ENCODE measurements at regions not wholly inside any gene's neighbourhood (a gene's known extent, or its start where the extent isn't known, plus 50 kb on each side); places are given as distances from the start of the nearest gene placed in this dataset.
"Not testable (repeated sequence)": the region's sequence is repeated elsewhere in the genome, so short reads cannot be mapped to it uniquely, and the experiment has no call there.

- DNase-seq (no peak), ATAC-seq (ENCODE audit: low read depth) (no peak)
- Histone ChIP-seq H3K9me3 (ENCODE audit: control insufficient read depth, insufficient read depth, low read length) (no peaks in the 10 kb centered on the region), H4K20me1 (ENCODE audit: insufficient read depth, low read length) (no peaks in the 10 kb centered on the region), H3K9ac (ENCODE audit: low read depth, low read length) (no peak overlapping the region), H4K8ac (ENCODE audit: low read depth in 2 of 2, low read length in 2 of 2) (no peak overlapping the region), H3K56ac (ENCODE audit: extremely low read depth, insufficient read depth, low read length) (no peak overlapping the region), H3K27me3 (ENCODE audit: control insufficient read depth, insufficient read depth, low read length) (no peaks in the 10 kb centered on the region), H3K4me3 (ENCODE audit: insufficient read depth, low read depth, low read length) (no peak overlapping the region), H3K14ac (replicated peaks; ENCODE audit: low read depth, low read length) (no peak overlapping the region), H3K4me1 (ENCODE audit: control insufficient read depth, insufficient read depth, low read length) (no peaks in the 10 kb centered on the region), H2AK9ac (replicated peaks; ENCODE audit: low read depth, low read length, poor library complexity) (no peak overlapping the region), H3K18ac (ENCODE audit: low read depth, low read length) (no peak overlapping the region), H2BK20ac (ENCODE audit: low read depth, low read length) (no peak overlapping the region), H2BK120ac (ENCODE audit: low read depth, low read length) (no peak overlapping the region), H3K79me1 (ENCODE audit: low read depth in 1 of 2, low read length in 2 of 2) (no peaks in the 10 kb centered on the region), H2AK5ac (ENCODE audit: low read depth, low read length) (no peak overlapping the region), H3K4me2 (ENCODE audit: low read depth, low read length) (no peak overlapping the region), H3K9me1 (ENCODE audit: insufficient read depth, low read length) (no peaks in the 10 kb centered on the region), H4K5ac (ENCODE audit: low read depth, low read length) (no peak overlapping the region), H3K4ac (ENCODE audit: low read depth, low read length) (no peak overlapping the region), H4K91ac (ENCODE audit: insufficient read depth, low read depth, low read length) (no peak overlapping the region), H2BK15ac (ENCODE audit: low read depth, low read length) (no peak overlapping the region), H2AFZ (replicated peaks; ENCODE audit: low read length, poor library complexity) (no peak overlapping the region), H2BK5ac (ENCODE audit: low read depth, low read length, poor library complexity, severe bottlenecking) (no peak overlapping the region), H3K27ac (ENCODE audit: insufficient read depth, low read length) (no peak overlapping the region), H3K23ac (ENCODE audit: low read depth, low read length) (no peak overlapping the region), H3K36me3 (ENCODE audit: control insufficient read depth, insufficient read depth, low read length) (no peaks in the 10 kb centered on the region)
- TF ChIP-seq CHD1 (IDR thresholded peaks at IDR 0.05; ENCODE audit: low read depth, low read length) (no peak), MAFK (IDR thresholded peaks at IDR 0.05; ENCODE audit: low read depth, low read length) (no peak), FOS (IDR thresholded peaks at IDR 0.05; ENCODE audit: low read depth, low read length) (no peak)
- POLR2A ChIA-PET (ENCODE audit: unreplicated experiment) = no interaction called here
- CTCF ChIA-PET = no interaction called here
- no CpG with 5 or more reads among the region's 3 CpGs for WGBS, 2 experiments (ENCODE audit: extremely low coverage in 2 of 2, insufficient read length in 1 of 2)
- no TSS peak for BruUV-seq (replicated peaks)
- intact Hi-C loops (cut with micrococcal nuclease) (no loop called here), dilution Hi-C loops (cut with HindIII; ENCODE audit: low sequenced_read_pairs, unreplicated experiment) (no loop called here), in situ Hi-C loops (cut with MboI; ENCODE audit: low sequenced_read_pairs) (no loop called here)
These were observed 189.9 kb downstream of the NKX6-1 start for GRCh38 chr4:84309191-84309590.

- H3K4me3 ChIP-seq (ENCODE audit: insufficient read depth, low read depth, low read length); H2AK9ac ChIP-seq (replicated peaks; ENCODE audit: low read depth, low read length, poor library complexity); CTCF ChIA-PET; H3K4me1 ChIP-seq (ENCODE audit: control insufficient read depth, insufficient read depth, low read length); H2AFZ ChIP-seq (replicated peaks; ENCODE audit: low read length, poor library complexity); H2BK20ac ChIP-seq (ENCODE audit: low read depth, low read length); H4K5ac ChIP-seq (ENCODE audit: low read depth, low read length); H4K8ac ChIP-seq (ENCODE audit: low read depth in 2 of 2, low read length in 2 of 2); H3K27ac ChIP-seq (ENCODE audit: insufficient read depth, low read length); dilution Hi-C loops (cut with HindIII; ENCODE audit: low sequenced_read_pairs, unreplicated experiment); H3K9me1 ChIP-seq (ENCODE audit: insufficient read depth, low read length); H3K9me3 ChIP-seq (ENCODE audit: control insufficient read depth, insufficient read depth, low read length); H3K18ac ChIP-seq (ENCODE audit: low read depth, low read length); H2BK15ac ChIP-seq (ENCODE audit: low read depth, low read length); H3K79me1 ChIP-seq (ENCODE audit: low read depth in 1 of 2, low read length in 2 of 2); H3K56ac ChIP-seq (ENCODE audit: extremely low read depth, insufficient read depth, low read length); H4K20me1 ChIP-seq (ENCODE audit: insufficient read depth, low read length); H3K23ac ChIP-seq (ENCODE audit: low read depth, low read length); H2AK5ac ChIP-seq (ENCODE audit: low read depth, low read length); H3K9ac ChIP-seq (ENCODE audit: low read depth, low read length); H3K27me3 ChIP-seq (ENCODE audit: control insufficient read depth, insufficient read depth, low read length); H3K4ac ChIP-seq (ENCODE audit: low read depth, low read length); H3K4me2 ChIP-seq (ENCODE audit: low read depth, low read length); POLR2A ChIA-PET (ENCODE audit: unreplicated experiment); H2BK120ac ChIP-seq (ENCODE audit: low read depth, low read length); DNase-seq; H3K14ac ChIP-seq (replicated peaks; ENCODE audit: low read depth, low read length); intact Hi-C loops (cut with micrococcal nuclease); ATAC-seq (ENCODE audit: low read depth); in situ Hi-C loops (cut with MboI; ENCODE audit: low sequenced_read_pairs); H4K91ac ChIP-seq (ENCODE audit: insufficient read depth, low read depth, low read length); H2BK5ac ChIP-seq (ENCODE audit: low read depth, low read length, poor library complexity, severe bottlenecking); H3K36me3 ChIP-seq (ENCODE audit: control insufficient read depth, insufficient read depth, low read length); BruUV-seq (replicated peaks): not testable (repeated sequence)
- 67% methylated on average over 2 of the region's 27 CpGs; no CpG with 5 or more reads in 1 of the 2 experiments for WGBS, 2 experiments (ENCODE audit: extremely low coverage in 2 of 2, insufficient read length in 1 of 2)
These were observed 200.3 kb downstream of the NKX6-1 start for GRCh38 chr4:84298719-84299254.

Data from IMR-90 (cell line).